ENCODE measurements at regions not wholly inside any gene's neighbourhood (a gene's known extent, or its start where the extent isn't known, plus 50 kb on each side); places are given as distances from the start of the nearest gene placed in this dataset.

- Mint-ChIP-seq H3K9me3 (ENCODE audit: unreplicated experiment) (no peaks in the 10 kb centered on the region), H3K27me3 (ENCODE audit: unreplicated experiment) (peaks cover 8% of the 10 kb centered on the region), H3K36me3 (ENCODE audit: unreplicated experiment) (peaks cover 9% of the 10 kb centered on the region), H3K27ac (ENCODE audit: unreplicated experiment) (no peak overlapping the region), H3K4me1 (ENCODE audit: low read depth, unreplicated experiment) (peaks cover 14% of the 10 kb centered on the region), H3K4me3 (ENCODE audit: unreplicated experiment) (no peak overlapping the region)
- TF ChIP-seq CTCF (IDR thresholded peaks at IDR 0.05; ENCODE audit: partially characterized antibody, unreplicated experiment): no peak
- no peak for DNase-seq
Measured at GRCh38 chr2:234601213-234601612, 104.3 kb upstream of the ARL4C start.

GRCh38 chr2:234597576-234597861 is 100.6 kb upstream of the ARL4C start:
- H3K27ac Mint-ChIP-seq (ENCODE audit: unreplicated experiment): peak overlapping the region; percentile 62
- H3K4me3 Mint-ChIP-seq (ENCODE audit: unreplicated experiment): no peak overlapping the region

GRCh38 chr2:234596696-234597575 is 100.1 kb upstream of the ARL4C start:
- DNase-seq: no peak
- no peaks in the 10 kb centered on the region for H3K9me3 Mint-ChIP-seq (ENCODE audit: unreplicated experiment)
- TF ChIP-seq CTCF (IDR thresholded peaks at IDR 0.05; ENCODE audit: partially characterized antibody, unreplicated experiment): no peak
- H3K4me1 Mint-ChIP-seq (ENCODE audit: low read depth, unreplicated experiment): peaks cover 20% of the 10 kb centered on the region
- H3K27me3 Mint-ChIP-seq (ENCODE audit: unreplicated experiment): peaks cover 2% of the 10 kb centered on the region
- peak overlapping the region; percentile 73 for H3K27ac Mint-ChIP-seq (ENCODE audit: unreplicated experiment)
- no peaks in the 10 kb centered on the region for H3K36me3 Mint-ChIP-seq (ENCODE audit: unreplicated experiment)
- H3K4me3 Mint-ChIP-seq (ENCODE audit: unreplicated experiment): no peak overlapping the region

More at GRCh38 chr2:234597576-234597861, 100.6 kb upstream of the ARL4C start:
- no peak for TF ChIP-seq CTCF (IDR thresholded peaks at IDR 0.05; ENCODE audit: partially characterized antibody, unreplicated experiment)
- H3K36me3 Mint-ChIP-seq (ENCODE audit: unreplicated experiment): no peaks in the 10 kb centered on the region
- no peak for DNase-seq
- H3K27me3 Mint-ChIP-seq (ENCODE audit: unreplicated experiment): peaks cover 2% of the 10 kb centered on the region
- peaks cover 20% of the 10 kb centered on the region for H3K4me1 Mint-ChIP-seq (ENCODE audit: low read depth, unreplicated experiment)
- no peaks in the 10 kb centered on the region for H3K9me3 Mint-ChIP-seq (ENCODE audit: unreplicated experiment)

GRCh38 chr2:234595829-234596228 is 98.9 kb upstream of the ARL4C start:
- Mint-ChIP-seq H3K27me3 (ENCODE audit: unreplicated experiment) (peaks cover 2% of the 10 kb centered on the region), H3K36me3 (ENCODE audit: unreplicated experiment) (no peaks in the 10 kb centered on the region), H3K9me3 (ENCODE audit: unreplicated experiment) (no peaks in the 10 kb centered on the region), H3K27ac (ENCODE audit: unreplicated experiment) (no peak overlapping the region), H3K4me3 (ENCODE audit: unreplicated experiment) (no peak overlapping the region), H3K4me1 (ENCODE audit: low read depth, unreplicated experiment) (peaks cover 20% of the 10 kb centered on the region)
- DNase-seq: no peak
- no peak for TF ChIP-seq CTCF (IDR thresholded peaks at IDR 0.05; ENCODE audit: partially characterized antibody, unreplicated experiment)

GRCh38 chr2:234594715-234595114 is 97.8 kb upstream of the ARL4C start:
- H3K4me3 Mint-ChIP-seq (ENCODE audit: unreplicated experiment): no peak overlapping the region
- H3K9me3 Mint-ChIP-seq (ENCODE audit: unreplicated experiment): no peaks in the 10 kb centered on the region
- TF ChIP-seq CTCF (IDR thresholded peaks at IDR 0.05; ENCODE audit: partially characterized antibody, unreplicated experiment): no peak
- no peak overlapping the region for H3K27ac Mint-ChIP-seq (ENCODE audit: unreplicated experiment)
- DNase-seq: no peak
- no peaks in the 10 kb centered on the region for H3K27me3 Mint-ChIP-seq (ENCODE audit: unreplicated experiment)
- peaks cover 20% of the 10 kb centered on the region for H3K4me1 Mint-ChIP-seq (ENCODE audit: low read depth, unreplicated experiment)
- H3K36me3 Mint-ChIP-seq (ENCODE audit: unreplicated experiment): no peaks in the 10 kb centered on the region

All from glutamatergic neuron (in vitro differentiated cells).